SK-N-SH treated with all-trans-retinoic acid at 6 μM for 48 hours (cell line): ENCODE measurements at regions not wholly inside any gene's neighbourhood (a gene's known extent, or its start where the extent isn't known, plus 50 kb on each side); places are given as distances from the start of the nearest gene placed in this dataset.

Experiments used
- ARNTL ChIP-seq: fragments of 450-650 bp; formaldehyde crosslinking; IDR thresholded peaks from 2 replicates; pipeline ENCODE4 v1.5.0; 2020; ENCODE audit warnings: low read depth, mild to moderate bottlenecking, moderate library complexity, borderline replicate concordance
- ESRRG ChIP-seq: fragments of 250-450 bp; sonication (Bioruptor Pico); IDR thresholded peaks from 2 replicates; pipeline ENCODE4 v1.6.1; 2021; ENCODE audit warnings: mild to moderate bottlenecking
- OSR1 ChIP-seq: fragments of 250-450 bp; sonication (Bioruptor Pico); IDR thresholded peaks from 2 replicates; pipeline ENCODE4 v1.8.0; 2022; ENCODE audit warnings: moderate library complexity, mild to moderate bottlenecking, inconsistent platforms
- ZNF8 ChIP-seq: fragments of 450-650 bp; formaldehyde crosslinking; IDR thresholded peaks from 2 replicates; pipeline ENCODE4 v1.5.0; 2020; ENCODE audit warnings: mild to moderate bottlenecking, moderate library complexity
- TF ChIP-seq, protein P1 (sequence below): fragments of 250-450 bp; sonication (Bioruptor Pico); IDR thresholded peaks from 2 replicates; pipeline ENCODE4 v1.8.0; 2020; ENCODE audit warnings: mild to moderate bottlenecking, moderate library complexity, borderline replicate concordance

DNA sequence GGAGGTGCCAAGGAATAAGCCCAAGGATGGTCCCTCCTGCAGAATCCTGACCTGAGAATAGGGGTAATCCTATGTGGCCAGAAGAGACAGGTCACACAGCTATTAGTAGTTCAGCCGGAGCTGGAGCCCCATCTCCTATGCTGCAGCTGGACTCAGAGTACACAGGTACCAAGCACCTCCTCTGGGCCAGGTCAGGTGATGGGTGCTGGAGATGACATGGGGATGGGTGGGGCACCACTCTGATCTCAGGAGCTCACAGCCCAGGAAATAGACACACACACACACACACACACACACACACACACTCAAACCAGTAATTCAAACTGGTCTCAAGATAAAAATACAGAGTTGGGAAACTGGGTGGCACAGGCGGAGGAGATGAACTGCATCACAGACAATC, 54.2 kb upstream of the SSBP3 start:
- TF ChIP-seq ESRRG, result no peak
- TF ChIP-seq OSR1, result no peak
- TF ChIP-seq ARNTL (CRISPR knock-in tag), result no peak
- no peak for TF ChIP-seq ZNF8
- TF ChIP-seq, protein P1, sequence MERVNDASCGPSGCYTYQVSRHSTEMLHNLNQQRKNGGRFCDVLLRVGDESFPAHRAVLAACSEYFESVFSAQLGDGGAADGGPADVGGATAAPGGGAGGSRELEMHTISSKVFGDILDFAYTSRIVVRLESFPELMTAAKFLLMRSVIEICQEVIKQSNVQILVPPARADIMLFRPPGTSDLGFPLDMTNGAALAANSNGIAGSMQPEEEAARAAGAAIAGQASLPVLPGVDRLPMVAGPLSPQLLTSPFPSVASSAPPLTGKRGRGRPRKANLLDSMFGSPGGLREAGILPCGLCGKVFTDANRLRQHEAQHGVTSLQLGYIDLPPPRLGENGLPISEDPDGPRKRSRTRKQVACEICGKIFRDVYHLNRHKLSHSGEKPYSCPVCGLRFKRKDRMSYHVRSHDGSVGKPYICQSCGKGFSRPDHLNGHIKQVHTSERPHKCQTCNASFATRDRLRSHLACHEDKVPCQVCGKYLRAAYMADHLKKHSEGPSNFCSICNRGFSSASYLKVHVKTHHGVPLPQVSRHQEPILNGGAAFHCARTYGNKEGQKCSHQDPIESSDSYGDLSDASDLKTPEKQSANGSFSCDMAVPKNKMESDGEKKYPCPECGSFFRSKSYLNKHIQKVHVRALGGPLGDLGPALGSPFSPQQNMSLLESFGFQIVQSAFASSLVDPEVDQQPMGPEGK (CRISPR knock-in tag), result no peak
